HCT116 (cell line): ENCODE measurements at regions not wholly inside any gene's neighbourhood (a gene's known extent, or its start where the extent isn't known, plus 50 kb on each side); places are given as distances from the start of the nearest gene placed in this dataset.

ENCODE experiments used
- ATF3 ChIP-seq: IDR thresholded peaks from 2 replicates; pipeline ENCODE4 v1.6.1; 2012
- CEBPB ChIP-seq: IDR thresholded peaks from 2 replicates; pipeline ENCODE4 v1.6.1; 2012; ENCODE audit warnings: low read depth
- CTCF ChIP-seq, 3 experiments: fragments of 200-600 bp in 1 of 3; sonication (generic) in 1 of 3; IDR thresholded peaks in 2 of 3; conservative IDR thresholded peaks in 1 of 3; 2 replicates each; pipeline ENCODE4 v1.5.1; 2012 to 2017; ENCODE audit warnings: low read depth in 2 of 3, low read length in 2 of 3, antibody characterized with exemption in 1 of 3, borderline replicate concordance in 1 of 3, control low read depth in 1 of 3, mild to moderate bottlenecking in 1 of 3, mixed read lengths in 1 of 3, mixed run types in 1 of 3, moderate library complexity in 1 of 3; ENCODE audit not compliant: insufficient read depth in 1 of 3
- EZH2 ChIP-seq: fragments of 200-600 bp; sonication (generic); IDR thresholded peaks from 2 replicates; pipeline ENCODE4 v1.6.1; 2017; ENCODE audit warnings: antibody characterized with exemption, mixed run types
- EZH2phosphoT487 ChIP-seq: fragments of 200-600 bp; IDR thresholded peaks from 2 replicates; pipeline ENCODE4 v1.6.1; 2018; ENCODE audit warnings: antibody characterized with exemption, borderline replicate concordance
- JUND ChIP-seq: IDR thresholded peaks from 2 replicates; pipeline ENCODE4 v1.6.1; 2012
- POLR2A ChIP-seq: IDR thresholded peaks from 2 replicates; pipeline ENCODE4 v1.7.0; 2011; ENCODE audit warnings: borderline replicate concordance; ENCODE audit not compliant: insufficient read depth, insufficient read length; ENCODE audit errors: extremely low read depth
- POLR2AphosphoS5 ChIP-seq: IDR thresholded peaks from 2 replicates; pipeline ENCODE4 v1.6.1; 2011; ENCODE audit warnings: mild to moderate bottlenecking, low read depth, low read length, moderate library complexity
- RAD21 ChIP-seq: IDR thresholded peaks from 2 replicates; pipeline ENCODE4 v1.6.1; 2012; ENCODE audit warnings: low read depth, mild to moderate bottlenecking
- REST ChIP-seq: IDR thresholded peaks from 2 replicates; pipeline ENCODE4 v1.6.1; 2012; ENCODE audit warnings: low read depth
- SRF ChIP-seq: IDR thresholded peaks from 2 replicates; pipeline ENCODE4 v1.6.1; 2012; ENCODE audit warnings: low read depth
- YY1 ChIP-seq: IDR thresholded peaks from 2 replicates; pipeline ENCODE4 v1.6.1; 2011; ENCODE audit warnings: low read length, low read depth, moderate library complexity, mild to moderate bottlenecking; ENCODE audit not compliant: insufficient replicate concordance; ENCODE audit errors: extremely low read depth
- ZNF274 ChIP-seq: fragments of 200-500 bp; sonication (Bioruptor generic); IDR thresholded peaks from 2 replicates; pipeline ENCODE4 v1.6.1; 2014; ENCODE audit warnings: mild to moderate bottlenecking, low read depth, low read length, inconsistent platforms
- TF ChIP-seq, protein P1 (sequence below): IDR thresholded peaks from 2 replicates; pipeline ENCODE4 v1.6.1; 2012

DNA sequence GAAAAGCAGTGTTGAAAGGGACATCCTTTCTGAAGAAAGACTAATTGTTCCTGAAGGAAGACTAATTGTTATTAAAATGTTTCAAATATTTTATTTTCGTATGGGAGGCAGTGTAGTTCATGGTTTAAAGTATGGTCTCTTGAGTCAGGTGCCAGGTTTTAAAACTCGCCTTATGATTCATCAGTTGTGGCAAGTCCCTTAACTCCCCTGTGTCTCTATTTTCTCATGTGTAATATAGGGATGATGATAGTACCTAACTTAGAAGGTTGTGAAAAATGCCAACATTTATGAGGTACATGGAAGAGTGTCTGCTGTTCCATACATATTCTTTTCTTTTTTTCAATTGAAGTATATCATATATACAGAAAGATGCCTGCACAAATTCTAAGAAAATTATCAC lies 414.2 kb upstream of the DIPK2B start:
- TF ChIP-seq CEBPB: no peak
- no peak for TF ChIP-seq REST
- no peak for TF ChIP-seq POLR2AphosphoS5
- TF ChIP-seq CTCF (IDR thresholded peaks at IDR 0.05 in 2 of 3, conservative IDR thresholded peaks at IDR 0.05 in 1 of 3; ENCODE audit: borderline replicate concordance in 1 of 3, insufficient read depth in 1 of 3, low read depth in 2 of 3, low read length in 2 of 3): no peak
- TF ChIP-seq EZH2phosphoT487: no peak
- no peak for TF ChIP-seq ATF3
- no peak for TF ChIP-seq POLR2A
- TF ChIP-seq JUND: no peak
- TF ChIP-seq EZH2: no peak
- TF ChIP-seq, protein P1, sequence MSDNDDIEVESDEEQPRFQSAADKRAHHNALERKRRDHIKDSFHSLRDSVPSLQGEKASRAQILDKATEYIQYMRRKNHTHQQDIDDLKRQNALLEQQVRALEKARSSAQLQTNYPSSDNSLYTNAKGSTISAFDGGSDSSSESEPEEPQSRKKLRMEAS: no peak
- TF ChIP-seq RAD21: no peak
- no peak for TF ChIP-seq YY1
- no peak for TF ChIP-seq SRF
- no peak for TF ChIP-seq ZNF274
